ENCODE measurements at regions not wholly inside any gene's neighbourhood (a gene's known extent, or its start where the extent isn't known, plus 50 kb on each side); places are given as distances from the start of the nearest gene placed in this dataset.

DNA sequence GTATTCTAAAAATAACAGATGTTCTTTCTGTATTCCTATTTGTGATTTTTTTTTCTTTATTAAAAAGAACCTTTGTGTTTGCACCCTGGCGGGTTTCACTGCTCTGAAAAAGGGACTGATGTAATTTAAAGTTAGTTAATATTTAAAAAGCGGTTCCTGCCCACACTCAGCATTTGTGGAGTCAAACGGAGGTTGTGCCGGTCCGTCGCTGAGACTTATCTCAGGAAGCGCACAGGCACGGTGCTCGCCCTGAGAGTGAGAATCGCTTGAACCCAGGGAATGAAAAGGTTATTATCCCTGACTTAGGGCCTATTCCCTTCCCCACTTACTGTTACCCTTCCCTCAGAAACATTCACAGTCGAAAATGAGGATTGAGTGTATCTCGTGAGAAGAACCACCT lies 366.7 kb downstream of the THBS2 start:
- no peak for DNase-seq (ENCODE audit: low read depth in 2 of 3, low spot score in 1 of 3)

DNA sequence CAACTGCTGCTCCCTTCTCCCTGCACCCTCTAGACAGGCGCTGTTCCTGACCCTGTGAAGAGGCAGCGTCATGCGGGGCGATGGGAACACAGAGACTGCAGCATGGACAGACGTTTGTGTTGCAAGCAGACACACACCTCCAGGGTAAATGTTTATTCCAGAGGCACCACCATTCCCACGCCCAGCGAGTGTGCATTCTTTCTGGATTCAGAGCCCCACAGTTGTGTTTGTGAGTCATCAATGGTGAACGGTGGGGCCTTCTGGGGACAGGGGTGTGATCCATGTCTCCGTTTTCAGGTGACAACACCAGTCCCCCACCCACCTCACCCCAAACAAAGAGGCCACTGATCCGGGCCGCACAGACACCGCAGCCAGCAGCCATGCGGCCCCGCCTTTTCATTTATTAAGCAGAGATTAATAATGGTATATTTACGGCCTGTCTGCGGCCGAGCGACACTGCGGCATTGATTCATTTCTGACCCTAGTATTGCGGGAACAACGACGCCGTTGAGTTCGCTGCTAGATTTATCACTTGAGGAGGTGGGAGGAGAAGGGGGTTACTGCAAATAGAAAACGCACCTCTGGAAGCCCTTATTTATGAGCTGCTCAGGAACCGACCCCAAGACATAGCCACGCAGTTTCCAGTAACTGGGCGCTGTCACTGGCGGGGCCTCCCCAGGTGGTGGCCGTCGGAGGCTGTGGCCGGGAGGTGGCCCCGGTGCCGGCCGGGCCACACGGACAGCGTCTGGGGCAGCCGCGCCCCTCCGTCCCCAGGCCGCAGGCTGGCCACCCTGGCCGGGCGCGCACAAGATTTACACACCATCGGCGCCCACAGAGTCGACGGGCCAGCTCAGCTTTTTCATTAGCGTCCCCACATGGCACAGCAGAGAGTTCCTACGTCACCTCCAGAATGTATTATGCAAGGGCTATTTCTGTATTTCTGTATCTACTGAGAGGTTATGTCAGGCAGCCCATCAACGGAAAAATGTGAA lies 367.6 kb downstream of the THBS2 start:
- DNase-seq (ENCODE audit: low read depth in 2 of 3, low spot score in 1 of 3) = no peak

DNA sequence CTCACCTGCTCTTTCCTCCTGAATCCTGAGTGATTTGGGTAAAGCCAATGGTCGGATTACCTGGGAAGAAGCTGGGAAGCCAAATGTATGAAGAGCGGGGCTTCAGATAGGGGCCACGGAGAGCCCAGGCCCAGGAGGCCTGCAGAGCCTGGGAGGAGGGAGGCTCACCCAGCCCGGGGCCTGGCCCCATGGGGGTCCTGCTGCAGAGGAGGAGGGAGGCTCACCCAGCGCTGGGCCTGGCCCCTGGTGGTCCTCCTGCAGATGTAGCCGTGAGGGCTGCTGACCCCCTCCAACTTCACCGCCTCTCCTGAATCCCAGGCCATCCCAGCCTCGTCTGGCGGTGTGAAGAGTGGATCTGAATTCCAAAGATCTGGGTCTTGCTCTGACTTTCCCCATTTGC lies 368.4 kb downstream of the THBS2 start:
- no peak for DNase-seq (ENCODE audit: low read depth in 2 of 3, low spot score in 1 of 3)

DNA sequence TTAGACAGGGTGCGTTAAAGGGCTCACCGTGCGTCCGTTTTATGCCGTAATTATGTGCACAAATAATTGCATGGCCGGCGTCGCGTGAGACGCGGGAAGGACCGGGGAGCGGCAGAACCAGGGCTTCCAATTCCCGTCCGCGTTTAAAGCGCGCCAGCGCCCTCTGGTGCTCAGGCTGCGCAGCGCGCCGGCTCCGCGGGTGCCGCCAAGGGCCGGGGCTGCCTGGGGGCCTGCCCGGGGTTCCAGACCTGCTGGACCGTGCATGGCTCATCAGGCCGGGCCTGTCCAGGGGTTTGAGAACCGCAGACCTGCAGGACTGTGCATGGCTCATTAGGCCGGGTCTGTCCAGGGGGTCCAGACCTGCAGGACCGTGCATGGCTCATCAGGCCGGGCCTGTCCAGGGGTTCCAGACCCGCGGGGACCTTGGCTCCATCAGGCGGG lies 369.0 kb downstream of the THBS2 start:
- peak; percentile 57 to 78 (median 65) for DNase-seq (ENCODE audit: low read depth in 2 of 3, low spot score in 1 of 3)

DNA sequence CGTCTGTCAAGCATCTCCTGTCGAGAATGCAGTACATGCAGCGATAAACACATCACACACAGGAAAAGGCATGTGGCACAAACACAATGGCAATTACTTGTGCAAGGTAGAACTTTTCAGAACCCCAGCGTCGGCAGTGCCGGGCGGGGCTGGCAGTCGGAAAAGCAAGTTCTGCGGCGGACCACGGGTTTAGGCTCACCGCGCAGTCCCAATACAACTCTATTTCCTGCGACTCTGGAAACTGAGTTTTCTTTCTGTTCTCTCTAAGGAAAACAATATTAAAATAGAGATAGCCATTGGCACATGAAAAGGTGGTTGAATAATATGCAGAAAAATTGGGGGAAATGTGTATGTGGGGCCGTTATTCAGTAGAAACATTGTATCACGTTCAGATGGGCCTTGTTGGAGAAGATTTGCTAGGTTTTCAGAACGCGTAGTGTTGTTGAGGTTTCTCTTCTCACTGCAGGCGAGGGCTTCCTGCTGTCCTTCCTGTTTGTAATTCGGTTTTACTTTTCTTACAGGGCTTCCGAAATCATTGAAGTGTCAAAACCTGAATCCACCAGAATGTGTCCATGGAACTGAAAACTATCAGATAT lies 369.5 kb downstream of the THBS2 start:
- no peak for DNase-seq (ENCODE audit: low read depth in 2 of 3, low spot score in 1 of 3)

DNA sequence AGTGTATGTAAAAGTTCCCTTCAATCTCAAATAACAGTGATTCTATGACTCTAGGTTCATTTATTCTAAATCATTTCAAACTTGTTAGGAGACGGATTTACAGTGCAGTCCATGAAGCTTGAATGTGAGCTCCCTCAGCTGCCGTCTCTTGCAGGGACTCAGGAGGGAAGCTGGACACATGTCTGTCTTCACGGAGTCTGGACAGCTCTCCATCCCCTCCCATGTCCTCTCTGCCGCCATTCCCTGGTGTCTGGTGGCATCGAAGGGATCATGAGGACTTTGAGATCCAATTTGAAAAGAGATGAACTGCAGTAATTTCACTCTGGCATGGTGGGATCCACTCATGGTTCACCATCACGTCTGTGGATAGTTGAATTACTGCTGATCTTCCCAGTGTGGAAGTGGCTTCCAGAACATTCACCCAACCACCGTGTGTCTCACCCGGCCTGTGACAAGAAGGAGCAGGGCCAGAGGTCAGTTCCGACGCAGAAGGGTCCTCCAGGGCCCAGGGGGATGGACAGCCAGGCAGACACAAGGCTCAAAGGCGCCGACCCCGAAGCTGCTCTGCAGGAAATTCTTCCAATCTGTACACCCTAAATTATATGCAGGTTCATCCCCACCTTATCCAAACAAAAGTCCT lies 370.1 kb downstream of the THBS2 start:
- no peak for DNase-seq (ENCODE audit: low read depth in 2 of 3, low spot score in 1 of 3)

DNA sequence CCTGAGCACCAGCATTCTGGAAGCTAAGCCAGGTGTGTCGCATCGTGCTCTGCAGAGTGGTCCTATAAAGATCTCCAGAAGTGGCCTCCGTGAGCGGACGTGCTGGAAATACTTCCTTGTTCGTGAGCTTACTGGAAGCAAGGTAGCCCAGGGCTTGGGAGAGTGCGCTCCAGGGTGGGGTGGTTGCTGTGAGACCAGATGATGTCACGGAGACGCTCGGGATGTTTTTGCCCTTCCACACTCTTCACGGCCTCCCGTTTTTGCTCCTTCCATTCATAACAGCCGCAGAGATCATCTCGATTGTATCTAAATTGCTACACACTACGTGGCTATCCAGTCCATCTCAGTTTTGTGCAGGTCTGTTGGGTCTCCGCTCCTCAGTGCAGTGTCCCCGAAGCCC lies 373.4 kb downstream of the THBS2 start:
- no peak for DNase-seq (ENCODE audit: low read depth in 2 of 3, low spot score in 1 of 3)

DNA sequence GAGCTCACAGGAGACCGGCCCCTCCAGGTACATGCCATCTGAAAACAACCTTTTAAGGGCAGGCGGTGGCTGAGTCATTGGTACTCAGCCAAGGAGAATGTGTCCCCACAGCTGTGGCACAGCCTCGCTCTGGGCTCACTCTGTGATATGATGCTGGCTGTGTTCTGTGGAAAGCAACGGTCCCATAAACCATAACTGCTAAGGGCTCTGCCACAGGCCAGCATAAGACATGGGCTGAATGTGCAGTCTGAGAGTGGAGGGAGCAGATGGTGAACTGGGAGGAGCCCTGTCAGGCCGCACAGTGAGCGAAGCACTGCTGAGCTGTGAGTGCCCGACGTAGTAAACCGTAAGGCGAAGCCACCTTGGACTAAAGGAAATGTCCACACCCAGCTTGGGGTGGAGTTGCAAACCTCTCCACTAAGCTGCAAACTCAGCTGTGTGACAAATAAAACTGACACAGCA lies 375.8 kb downstream of the THBS2 start:
- no peak for DNase-seq (ENCODE audit: low read depth in 2 of 3, low spot score in 1 of 3)

DNA sequence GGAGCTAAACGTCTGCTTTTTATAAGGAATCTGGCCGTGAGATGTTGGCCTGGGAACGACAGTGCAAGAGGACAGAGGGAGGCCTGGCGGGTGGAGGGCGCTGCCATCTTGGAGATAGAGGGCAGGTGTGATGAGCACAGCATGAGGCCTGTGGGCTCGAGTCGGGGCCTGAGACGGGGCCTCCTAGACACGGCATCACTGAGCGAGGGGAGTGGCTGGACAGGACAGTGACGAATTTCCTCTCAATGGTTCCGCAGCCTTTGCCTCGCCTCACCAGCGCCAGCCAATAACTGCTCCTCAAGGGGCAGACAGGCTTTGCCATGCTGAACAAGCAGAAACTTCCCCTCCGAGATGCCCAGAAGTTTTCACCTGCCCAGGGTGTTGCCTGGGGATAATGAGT lies 376.7 kb downstream of the THBS2 start:
- DNase-seq (ENCODE audit: low read depth in 2 of 3, low spot score in 1 of 3) = no peak

DNA sequence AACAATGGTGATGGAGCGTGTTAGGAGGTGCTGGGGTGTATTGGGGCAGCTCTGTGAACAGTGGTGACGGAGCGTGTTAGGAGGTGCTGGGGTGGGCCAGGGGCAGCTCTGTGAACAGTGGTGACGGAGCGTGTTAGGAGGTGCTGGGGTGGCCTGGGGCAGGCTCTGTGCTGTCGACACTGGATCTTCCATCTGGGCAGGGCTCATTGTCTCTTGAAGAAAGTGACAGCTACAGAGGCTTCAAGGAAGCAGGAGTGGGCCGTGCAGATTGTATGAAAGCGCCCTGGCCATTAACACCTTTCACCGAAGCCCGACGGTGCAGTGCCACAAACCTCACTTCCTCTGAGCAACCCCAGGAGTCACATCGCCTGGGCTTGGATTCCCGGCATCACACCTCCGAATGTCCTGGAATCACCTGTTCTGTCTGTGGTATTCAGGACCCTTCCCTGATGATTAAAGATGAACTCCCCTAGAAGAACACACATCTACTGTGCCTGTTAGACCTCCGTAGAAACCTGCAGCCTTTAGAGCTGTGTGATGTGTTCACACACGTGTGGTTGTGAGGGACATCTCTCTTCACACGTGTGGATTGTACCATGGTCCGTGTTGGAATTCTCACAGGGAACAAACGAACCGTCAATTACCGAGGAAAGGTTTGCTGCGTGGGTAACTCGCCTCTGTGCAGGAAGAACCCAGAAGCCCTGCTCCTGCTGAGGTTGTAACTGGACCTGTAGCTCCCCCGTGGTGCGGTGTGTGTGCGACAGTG lies 377.7 kb downstream of the THBS2 start:
- DNase-seq (ENCODE audit: low read depth in 2 of 3, low spot score in 1 of 3) = no peak

DNA sequence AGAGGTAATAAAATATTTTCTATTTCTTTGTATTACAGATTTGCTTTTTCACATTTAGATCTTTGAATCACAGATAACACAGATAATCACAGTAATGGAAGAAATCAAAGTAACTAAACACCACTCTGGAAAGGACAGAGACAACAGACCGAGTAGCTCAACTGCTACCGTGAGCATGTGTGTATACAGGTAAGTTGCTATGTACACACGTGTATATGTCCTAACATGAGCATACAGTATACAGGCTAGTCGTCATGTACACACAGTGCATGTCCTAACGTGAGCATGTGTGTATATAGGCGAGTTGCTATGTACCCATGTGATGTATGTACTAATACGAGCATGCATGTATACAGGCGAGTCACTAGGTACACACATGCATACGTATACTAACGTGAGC lies 379.0 kb downstream of the THBS2 start:
- DNase-seq (ENCODE audit: low read depth in 2 of 3, low spot score in 1 of 3) = no peak

DNA sequence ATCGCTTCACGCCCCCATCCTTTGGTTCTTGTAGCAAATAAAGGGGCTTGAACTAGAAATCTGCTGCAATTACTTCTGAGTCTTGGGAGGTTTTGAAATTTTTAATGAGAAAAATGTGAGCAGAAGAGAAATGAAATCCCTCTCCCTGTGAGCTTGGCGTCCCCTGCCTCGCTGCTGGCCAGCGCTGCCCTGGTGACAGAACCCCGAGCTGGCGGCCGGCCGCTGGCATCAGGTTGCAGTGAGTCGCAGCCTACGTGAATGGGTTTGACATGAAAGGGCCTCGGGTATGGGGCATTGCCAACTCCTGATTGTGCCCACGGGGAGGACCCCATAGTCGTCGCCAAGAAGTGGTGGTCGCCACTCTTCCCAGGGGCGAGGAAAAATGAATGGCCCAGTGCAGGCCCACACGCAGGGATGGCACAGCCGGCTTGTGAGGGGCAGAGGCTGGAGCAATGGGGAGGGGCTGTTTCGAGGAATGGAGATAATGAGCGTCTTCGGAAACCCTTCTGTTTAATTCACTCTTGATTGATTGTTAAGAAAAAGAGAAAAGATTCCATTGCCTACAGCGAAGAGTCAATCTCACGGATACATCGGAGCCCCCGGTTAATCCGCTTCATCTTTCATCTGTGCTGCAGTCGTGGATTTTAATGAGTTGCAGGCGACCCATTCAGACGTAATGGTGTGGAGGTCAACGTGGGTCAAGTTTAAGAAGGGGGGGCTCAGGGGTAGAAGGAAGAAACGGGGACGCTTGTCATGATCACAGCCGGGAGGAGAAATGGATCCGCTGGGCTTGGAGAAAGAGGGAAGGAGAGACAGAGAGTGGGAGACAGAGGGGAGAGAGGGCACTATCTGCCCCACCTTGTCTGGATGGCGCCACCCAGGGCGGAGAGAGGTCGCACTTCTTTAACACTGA lies 380.1 kb downstream of the THBS2 start:
- DNase-seq (ENCODE audit: low read depth in 2 of 3, low spot score in 1 of 3) = no peak

DNA sequence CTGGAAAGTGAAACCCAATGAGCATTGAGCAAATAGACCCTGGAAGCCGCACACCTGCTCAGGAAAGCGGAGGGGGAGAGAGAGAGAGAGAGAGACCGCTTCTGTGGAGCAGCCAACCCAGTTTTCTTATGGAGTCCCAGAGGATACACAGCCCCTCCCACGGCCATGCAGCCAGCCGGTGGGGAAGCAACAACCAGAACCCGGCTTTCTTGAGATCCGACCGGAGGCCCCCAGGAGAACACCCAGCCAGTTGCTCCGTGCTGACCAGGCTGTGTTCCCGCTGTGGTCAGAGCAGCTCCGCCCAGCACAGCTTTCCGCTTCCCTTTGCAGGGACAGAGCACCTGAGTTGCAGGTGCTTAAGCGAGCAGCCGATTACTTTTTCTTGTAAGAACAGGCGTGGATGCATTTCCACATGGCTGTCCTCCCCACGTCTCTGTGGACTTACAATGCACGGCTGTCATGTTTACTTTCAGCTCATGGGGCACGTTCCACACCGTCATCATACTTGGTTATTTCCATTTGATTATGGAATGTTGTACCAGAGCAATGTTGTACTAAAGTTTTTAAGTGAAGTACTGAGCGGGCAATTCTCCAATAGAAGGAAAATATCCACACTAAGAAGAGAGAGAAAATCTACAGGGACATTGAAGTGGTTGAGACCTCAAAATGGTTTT lies 381.9 kb downstream of the THBS2 start:
- DNase-seq (ENCODE audit: low read depth in 2 of 3, low spot score in 1 of 3) = no peak

DNA sequence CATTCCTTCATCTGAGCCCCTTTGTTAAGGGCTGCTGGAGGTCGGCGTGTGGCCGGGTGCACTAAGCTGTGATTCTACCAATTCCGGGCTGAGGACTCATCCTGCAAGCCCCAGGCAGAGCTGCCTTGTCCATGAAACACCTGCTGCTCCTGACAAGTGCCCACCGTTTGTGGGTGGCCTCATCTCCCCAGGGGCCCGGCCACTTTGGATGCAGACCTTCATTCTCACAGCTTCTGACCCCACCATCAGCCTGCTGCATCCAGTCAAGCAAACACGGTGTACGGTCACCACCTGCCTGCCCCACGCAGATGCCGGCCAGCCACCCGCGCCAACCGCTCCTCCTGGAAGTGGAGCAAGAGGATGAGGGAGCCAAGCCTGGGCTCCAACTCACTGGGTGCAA lies 382.7 kb downstream of the THBS2 start:
- DNase-seq (ENCODE audit: low read depth in 2 of 3, low spot score in 1 of 3) = no peak

DNA sequence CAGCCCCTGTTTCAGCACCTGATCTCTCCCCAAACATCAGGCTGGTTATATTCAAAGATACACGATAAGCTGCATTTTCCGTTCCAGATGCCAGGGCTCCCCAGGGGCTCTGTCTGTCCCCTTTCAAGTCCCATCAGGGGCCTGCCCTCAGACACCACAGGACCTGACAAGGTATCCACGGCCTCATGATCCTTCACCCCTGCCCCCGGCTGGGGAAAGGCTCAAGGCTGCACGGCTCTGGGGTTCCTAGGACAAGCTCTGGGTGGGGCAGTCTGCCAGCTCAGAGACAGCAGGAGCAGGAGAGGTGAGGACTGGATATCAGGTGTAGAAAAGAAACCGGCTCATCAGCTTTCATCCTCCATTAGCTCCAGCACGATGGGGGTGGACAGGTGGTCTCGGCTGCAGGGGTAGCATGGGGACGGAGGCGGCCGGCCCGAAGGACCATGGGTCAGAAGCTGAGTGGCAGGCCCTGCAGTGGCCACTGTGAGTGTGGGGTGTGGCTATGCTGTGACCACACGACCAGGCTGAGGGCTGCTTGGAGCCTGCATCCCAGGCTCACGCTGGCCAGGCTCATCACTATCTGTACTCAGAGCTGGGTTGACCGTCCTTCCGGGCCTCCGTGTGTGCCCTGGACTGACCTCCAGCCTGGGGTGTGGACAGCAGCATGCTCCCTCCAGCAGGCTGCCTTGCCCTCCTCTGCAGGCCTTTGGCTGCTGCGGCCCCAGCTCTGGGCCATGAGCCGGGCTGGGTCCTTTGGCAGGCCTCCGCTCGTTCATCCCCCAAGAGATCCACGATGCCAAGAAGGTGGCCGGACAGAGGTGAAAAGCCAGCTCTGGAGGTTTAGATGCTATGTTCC lies 386.2 kb downstream of the THBS2 start:
- no peak for DNase-seq (ENCODE audit: low read depth in 2 of 3, low spot score in 1 of 3)

DNA sequence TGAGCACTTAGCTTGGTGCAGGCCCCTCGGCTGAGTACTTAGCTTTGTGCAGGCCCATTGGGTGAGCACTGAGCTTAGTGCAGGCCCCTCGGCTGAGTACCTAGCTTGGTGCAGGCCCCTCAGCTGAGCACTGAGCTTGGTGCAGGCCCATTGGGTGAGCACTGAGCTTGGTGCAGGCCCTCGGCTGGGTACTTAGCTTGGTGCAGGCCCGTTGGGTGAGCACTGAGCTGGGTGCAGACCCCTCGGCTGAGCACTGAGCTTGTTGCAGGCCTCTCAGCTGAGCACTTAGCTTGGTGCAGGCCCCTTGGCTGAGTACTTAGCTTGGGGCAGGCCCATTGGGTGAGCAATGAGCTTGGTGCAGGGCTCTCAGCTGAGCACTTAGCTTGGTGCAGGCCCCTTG lies 387.1 kb downstream of the THBS2 start:
- DNase-seq (ENCODE audit: low read depth in 2 of 3, low spot score in 1 of 3) = no peak

DNA sequence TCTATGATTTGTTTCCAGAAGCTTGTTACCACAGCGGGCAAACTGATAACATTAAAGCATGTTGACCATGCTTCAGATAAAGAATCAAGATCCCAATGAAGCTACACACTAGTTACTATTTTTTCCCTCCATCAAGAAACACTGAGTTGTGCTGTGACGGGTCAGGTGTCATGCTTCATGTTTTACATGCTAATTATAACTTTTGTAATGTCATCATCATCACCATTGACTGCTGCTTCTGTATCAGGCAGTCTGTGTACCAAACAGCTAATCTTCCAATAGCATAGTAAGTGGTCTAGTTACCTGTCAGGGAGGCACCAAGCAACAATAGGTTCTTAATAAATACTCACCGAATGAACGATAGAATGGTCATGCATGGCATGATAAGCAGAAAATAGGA lies 388.1 kb downstream of the THBS2 start:
- DNase-seq (ENCODE audit: low read depth in 2 of 3, low spot score in 1 of 3) = no peak

DNA sequence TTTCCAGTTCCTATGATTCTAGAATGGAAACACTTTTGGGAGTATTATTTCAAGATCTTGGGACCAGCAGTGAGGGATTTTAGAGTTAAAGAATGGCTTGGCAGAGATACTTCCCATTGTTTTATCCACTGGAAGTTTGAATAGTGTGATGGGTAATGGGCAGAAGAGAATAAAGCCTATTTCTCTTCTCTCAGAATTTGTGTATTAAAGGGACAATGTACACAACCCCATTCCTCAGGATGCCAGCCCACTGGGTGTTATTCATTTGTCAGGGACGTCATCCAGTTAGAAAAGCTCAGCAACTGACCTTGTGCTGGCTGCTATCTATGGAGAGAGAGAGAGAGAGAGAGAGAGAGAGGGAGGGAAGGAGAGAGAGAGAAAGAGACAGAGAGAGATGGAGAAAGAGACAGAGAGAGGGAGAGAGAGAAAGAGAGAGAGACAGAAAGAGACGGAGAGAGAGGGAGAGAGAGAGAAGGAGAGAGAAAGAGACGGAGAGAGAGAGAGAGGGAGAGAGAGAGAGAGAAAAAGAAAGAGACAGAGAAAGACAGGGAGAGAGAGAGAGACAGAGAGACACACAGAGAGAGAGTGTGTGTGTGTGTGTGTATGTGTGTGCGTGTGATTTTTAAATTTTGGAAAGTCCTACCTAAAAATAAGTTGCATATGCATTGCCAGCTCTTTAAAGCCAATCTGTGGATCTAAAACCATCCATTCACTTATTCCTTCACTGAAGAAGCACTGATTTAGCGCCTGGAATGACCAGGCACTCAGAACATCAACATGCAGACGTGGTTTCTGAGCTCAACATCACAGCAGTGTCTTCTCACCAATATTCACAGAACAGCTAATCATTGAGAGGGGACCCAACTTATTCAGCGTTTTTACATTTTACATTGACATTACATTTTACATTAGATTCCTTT lies 388.8 kb downstream of the THBS2 start:
- no peak for DNase-seq (ENCODE audit: low read depth in 2 of 3, low spot score in 1 of 3)
